Fibroblast of mammary gland (primary cell): ENCODE measurements at regions not wholly inside any gene's neighbourhood (a gene's known extent, or its start where the extent isn't known, plus 50 kb on each side); places are given as distances from the start of the nearest gene placed in this dataset.

Experiments used
- DNase-seq: peaks from one replicate; pipeline ENCODE4 v3.0.0-alpha.2; 2010; ENCODE audit warnings: low read depth
- H3K4me3 ChIP-seq: 2 replicates; pipeline ENCODE4 v1.5.1; 2011; ENCODE audit warnings: low read depth, mild to moderate bottlenecking, low read length, moderate library complexity; ENCODE audit not compliant: control insufficient read depth
- CTCF ChIP-seq: conservative IDR thresholded peaks from 2 replicates; pipeline ENCODE4 v1.5.1; 2011; ENCODE audit warnings: low read depth, low read length, inconsistent platforms; ENCODE audit not compliant: control insufficient read depth, insufficient read depth

GRCh38 chr22:47392729-47393128, 630.3 kb downstream of the TBC1D22A start:
- no peak overlapping the region for H3K4me3 ChIP-seq
- TF ChIP-seq CTCF = no peak
- DNase-seq = no peak

- no peak overlapping the region for H3K4me3 ChIP-seq
- no peak for DNase-seq
- no peak for TF ChIP-seq CTCF
Measured at GRCh38 chr22:47392054-47392347, 629.6 kb downstream of the TBC1D22A start.

GRCh38 chr22:47391169-47392053, 629.0 kb downstream of the TBC1D22A start:
- H3K4me3 ChIP-seq = no peak overlapping the region
- no peak for TF ChIP-seq CTCF
- DNase-seq = no peak

- no peak for TF ChIP-seq CTCF
- H3K4me3 ChIP-seq = no peak overlapping the region
- no peak for DNase-seq
Measured at GRCh38 chr22:47390026-47390970, 627.8 kb downstream of the TBC1D22A start.

- no peak for DNase-seq
- no peak for TF ChIP-seq CTCF
Measured at GRCh38 chr22:47389201-47389600, 626.8 kb downstream of the TBC1D22A start.

GRCh38 chr22:47388778-47389177, 626.3 kb downstream of the TBC1D22A start:
- no peak for TF ChIP-seq CTCF
- no peak for DNase-seq
- H3K4me3 ChIP-seq = no peak overlapping the region

More at GRCh38 chr22:47389201-47389600, 626.8 kb downstream of the TBC1D22A start:
- H3K4me3 ChIP-seq = no peak overlapping the region
